Epithelial cell of proximal tubule (primary cell): ENCODE measurements at regions not wholly inside any gene's neighbourhood (a gene's known extent, or its start where the extent isn't known, plus 50 kb on each side); places are given as distances from the start of the nearest gene placed in this dataset.

Source experiments
- DNase-seq: peaks from one replicate; pipeline ENCODE4 v3.0.0-alpha.2; 2011; ENCODE audit warnings: low read depth
- H3K4me3 ChIP-seq: 2 replicates; pipeline ENCODE4 v1.5.1; 2011; ENCODE audit warnings: low read depth, mild to moderate bottlenecking, low read length
- CTCF ChIP-seq: conservative IDR thresholded peaks from 2 replicates; pipeline ENCODE4 v1.5.1; 2012; ENCODE audit warnings: low read depth, mild to moderate bottlenecking, low read length

DNA sequence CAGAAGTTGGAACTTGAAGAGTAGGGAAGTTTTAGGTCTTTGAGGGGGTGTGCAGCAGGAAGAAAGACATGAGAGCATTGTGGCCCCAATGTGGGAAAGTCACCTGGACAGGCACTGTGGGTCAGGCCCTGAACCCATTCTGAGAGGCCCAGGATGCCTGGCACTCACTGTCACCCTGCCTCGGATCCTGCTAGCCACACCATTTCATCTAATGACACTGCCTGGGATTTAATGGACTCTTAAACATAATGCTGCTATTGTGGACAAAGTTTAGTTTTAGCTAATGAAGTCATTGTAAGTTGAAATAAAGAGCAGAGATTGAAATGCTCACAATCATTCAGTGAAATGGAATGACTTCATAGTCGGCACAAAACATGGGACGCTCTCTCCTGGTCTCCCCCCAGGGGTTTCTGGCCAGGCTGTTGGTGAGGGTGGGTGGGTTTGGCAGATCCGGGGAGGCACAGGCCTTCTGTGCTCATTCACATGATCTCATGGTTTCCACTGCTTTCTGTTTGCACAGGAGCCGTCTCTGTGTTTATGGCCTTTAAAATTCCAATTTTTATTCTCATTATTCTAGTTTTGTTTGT lies 141.8 kb upstream of the KLHL29 start:
- no peak overlapping the region for H3K4me3 ChIP-seq
- DNase-seq, result no peak
- no peak for TF ChIP-seq CTCF

- no peak overlapping the region for H3K4me3 ChIP-seq
- TF ChIP-seq CTCF, result no peak
- no peak for DNase-seq
Measured at GRCh38 chr2:23244617-23245016, 140.4 kb upstream of the KLHL29 start.

- no peak overlapping the region for H3K4me3 ChIP-seq
- TF ChIP-seq CTCF, result no peak
- no peak for DNase-seq
Measured at GRCh38 chr2:23246992-23247683, 137.8 kb upstream of the KLHL29 start.

DNA sequence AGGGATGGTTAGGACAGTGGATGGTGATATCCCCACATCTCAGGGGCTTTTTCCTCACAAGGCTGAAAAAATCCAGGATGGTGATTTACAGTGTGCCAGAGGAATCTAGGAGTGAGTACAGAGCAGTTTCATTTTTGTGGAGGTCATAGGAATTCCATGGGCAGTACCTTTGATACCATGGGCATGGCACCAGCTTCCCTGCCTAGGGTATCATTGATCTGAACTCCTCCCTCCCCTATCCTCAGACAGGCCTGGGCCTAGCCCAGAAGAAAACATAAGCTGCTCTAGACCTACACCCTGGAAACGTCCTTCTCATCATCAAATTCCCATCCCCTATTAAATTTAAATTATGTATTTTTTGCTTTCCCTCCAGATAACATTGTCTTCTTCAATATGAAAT lies 136.3 kb upstream of the KLHL29 start:
- no peak overlapping the region for H3K4me3 ChIP-seq
- no peak for DNase-seq
- TF ChIP-seq CTCF, result no peak

DNA sequence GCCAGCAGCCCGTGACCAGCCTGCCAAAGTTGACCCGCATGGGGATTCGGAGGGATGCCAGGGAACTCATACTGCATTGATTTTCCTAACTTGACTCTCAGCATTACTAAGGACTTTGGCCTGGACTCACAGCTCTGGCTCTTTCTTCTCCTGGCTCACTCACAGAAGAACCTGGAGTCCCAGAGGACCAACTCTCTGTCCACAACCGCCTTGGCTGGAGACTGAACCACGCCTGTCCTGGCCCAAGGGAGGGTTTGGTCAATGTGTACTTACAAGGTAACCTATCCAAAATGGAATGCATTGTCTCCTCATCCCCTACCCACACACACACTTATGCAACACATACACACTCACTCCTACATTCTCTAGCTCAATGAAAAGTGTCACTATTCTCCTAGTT lies 135.6 kb upstream of the KLHL29 start:
- no peak for TF ChIP-seq CTCF
- DNase-seq, result no peak
- no peak overlapping the region for H3K4me3 ChIP-seq

- H3K4me3 ChIP-seq, result no peak overlapping the region
- no peak for TF ChIP-seq CTCF
- no peak for DNase-seq
Measured at GRCh38 chr2:23250371-23250770, 134.6 kb upstream of the KLHL29 start.

DNA sequence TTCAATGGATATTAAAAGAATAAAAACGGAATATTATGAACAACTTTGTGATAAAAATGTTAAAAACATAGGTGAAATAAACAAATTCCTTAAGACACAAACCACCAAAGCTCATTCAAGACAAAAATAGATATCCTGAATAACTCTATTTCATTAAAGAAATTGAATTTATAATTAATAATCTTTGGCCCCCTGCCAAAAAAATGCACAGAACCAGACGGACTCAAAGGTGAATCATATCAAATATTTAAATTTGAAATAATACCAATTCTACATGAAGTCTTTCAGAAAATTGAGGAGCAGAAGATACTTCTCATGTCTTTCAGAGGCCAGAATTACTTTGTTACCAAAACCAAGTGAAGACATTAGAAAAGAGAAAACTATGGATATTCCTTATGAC lies 128.3 kb upstream of the KLHL29 start:
- DNase-seq, result no peak
- H3K4me3 ChIP-seq, result no peak overlapping the region
- no peak for TF ChIP-seq CTCF
